CD4-positive, alpha-beta T cell (primary cell): ENCODE measurements at regions not wholly inside any gene's neighbourhood (a gene's known extent, or its start where the extent isn't known, plus 50 kb on each side); places are given as distances from the start of the nearest gene placed in this dataset.

Source experiments
- ATAC-seq: fragments of 200-7000 bp; cut with Tn5 transposase; one replicate; pipeline ENCODE4 v1.10.0; 2022; ENCODE audit warnings: mild to moderate bottlenecking; ENCODE audit not compliant: poor library complexity
- CTCF ChIA-PET: fragments of 350-600 bp; sonication (Branson Sonifier 250); formaldehyde crosslinking; loops from one replicate; lab custom pipeline; 2021; ENCODE audit warnings: antibody characterized with exemption, inconsistent platforms; lab: Charles Lee
- POLR2A ChIA-PET: fragments of 350-600 bp; sonication (Branson Sonifier 250); formaldehyde crosslinking; loops from one replicate; lab custom pipeline; 2021; ENCODE audit warnings: antibody characterized with exemption, inconsistent platforms; lab: Charles Lee
- DNase-seq, 14 experiments: peaks; one replicate each; pipeline ENCODE4 v3.0.0-alpha.2; 2013 to 2020; ENCODE audit warnings: mixed read lengths in 2 of 14
- H3K27ac ChIP-seq, 2 donors: one replicate each; pipeline versions ENCODE4 v1.5.1 to v1.7.0; 2013; ENCODE audit warnings: low read length in 2 of 2, low read depth in 1 of 2, mild to moderate bottlenecking in 1 of 2
- H3K27me3 ChIP-seq, 2 experiments: 1 replicate in 1 of 2; 2 replicates in 1 of 2; pipeline versions ENCODE4 v1.6.1 to v1.7.0; 2013; ENCODE audit warnings: low read length in 2 of 2, control low read depth in 1 of 2, mild to moderate bottlenecking in 1 of 2, moderate library complexity in 1 of 2; ENCODE audit not compliant: insufficient read depth in 2 of 2, control insufficient read depth in 1 of 2
- H3K36me3 ChIP-seq: one replicate; pipeline ENCODE4 v1.6.1; 2013; ENCODE audit warnings: low read length, control low read depth; ENCODE audit not compliant: insufficient read depth
- H3K4me1 ChIP-seq: one replicate; pipeline ENCODE4 v1.6.1; 2013; ENCODE audit warnings: low read length, control low read depth; ENCODE audit not compliant: insufficient read depth
- H3K4me3 ChIP-seq: one replicate; pipeline ENCODE4 v1.5.1; 2013; ENCODE audit warnings: mild to moderate bottlenecking, low read length, moderate library complexity
- H3K9me3 ChIP-seq, 2 experiments: 1 replicate in 1 of 2; 2 replicates in 1 of 2; pipeline versions ENCODE4 v1.6.1 to v1.7.0; 2013; ENCODE audit warnings: low read length in 2 of 2, mild to moderate bottlenecking in 2 of 2, control low read depth in 1 of 2, moderate library complexity in 1 of 2; ENCODE audit not compliant: control insufficient read depth in 1 of 2, insufficient read depth in 1 of 2
- H3K27ac Mint-ChIP-seq: one replicate; pipeline ENCODE4 v1.8.0; 2020; ENCODE audit warnings: mixed read lengths
- H3K27me3 Mint-ChIP-seq: one replicate; pipeline ENCODE4 v1.8.0; 2021; ENCODE audit warnings: mixed read lengths
- H3K36me3 Mint-ChIP-seq: one replicate; pipeline ENCODE4 v1.8.0; 2021; ENCODE audit warnings: low read depth, mixed read lengths
- H3K4me1 Mint-ChIP-seq: one replicate; pipeline ENCODE4 v1.8.0; 2021; ENCODE audit warnings: low read depth, mixed read lengths
- H3K4me3 Mint-ChIP-seq: one replicate; pipeline ENCODE4 v1.8.0; 2020; ENCODE audit warnings: mild to moderate bottlenecking, mixed read lengths
- H3K9me3 Mint-ChIP-seq: one replicate; pipeline ENCODE4 v1.8.0; 2020; ENCODE audit warnings: mixed read lengths
- intact Hi-C, 2 experiments: fragments of 100-400 bp; cut with DNase I in 1 of 2; cut with micrococcal nuclease in 1 of 2; formaldehyde crosslinking; loops; one replicate each; pipeline versions ENCODE4 v1.15.1 to v1.9.0; 2023 to 2025; cut with DNase I, micrococcal nuclease
- TF ChIP-seq, protein P1 (sequence below): fragments of 200-600 bp; IDR thresholded peaks from one replicate; pipeline ENCODE4 v1.8.0; 2022; ENCODE audit warnings: antibody characterized with exemption, mild to moderate bottlenecking

DNA sequence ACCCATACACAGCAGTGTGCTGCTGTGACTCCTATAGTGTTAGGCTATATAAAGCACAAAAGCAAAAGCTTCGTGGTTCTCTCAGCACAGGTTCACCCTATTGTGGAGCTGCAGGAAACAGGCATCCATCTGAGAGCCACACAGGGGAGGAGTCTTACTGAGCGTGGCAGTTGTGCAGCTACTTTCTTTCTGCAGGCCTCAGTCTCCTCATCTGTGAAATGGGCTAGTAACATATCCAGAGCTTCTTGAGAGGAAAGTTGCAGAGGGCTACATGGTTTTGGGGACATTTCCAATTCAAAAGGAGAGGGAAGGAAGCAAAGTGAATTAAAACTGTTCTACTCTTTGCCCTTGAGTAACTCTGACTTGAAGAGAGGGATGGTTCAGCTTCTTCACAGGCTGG, 142.0 kb downstream of the FOXD2 start:
- H3K9me3 Mint-ChIP-seq, result no peaks in the 10 kb centered on the region
- Histone ChIP-seq H3K36me3 (no peaks in the 10 kb centered on the region), H3K4me3 (no peak overlapping the region), H3K9me3 (peaks cover 0 to 7% of the 10 kb centered on the region in 2 experiments), H3K4me1 (no peaks in the 10 kb centered on the region), H3K27me3 (peaks cover 9 to 13% of the 10 kb centered on the region in 2 experiments), H3K27ac (no peak overlapping the region)
- ChIA-PET CTCF (interaction anchor here (0.6 to 0.8 kb wide), 2 partner anchors 16 to 71 kb away, joined by 3 read pairs; no protein-coding TSS in a partner anchor), POLR2A (no interaction called here)
- H3K4me1 Mint-ChIP-seq, result no peaks in the 10 kb centered on the region
- DNase-seq (no peak), ATAC-seq (no peak)
- no peak overlapping the region for H3K27ac Mint-ChIP-seq
- TF ChIP-seq, protein P1, sequence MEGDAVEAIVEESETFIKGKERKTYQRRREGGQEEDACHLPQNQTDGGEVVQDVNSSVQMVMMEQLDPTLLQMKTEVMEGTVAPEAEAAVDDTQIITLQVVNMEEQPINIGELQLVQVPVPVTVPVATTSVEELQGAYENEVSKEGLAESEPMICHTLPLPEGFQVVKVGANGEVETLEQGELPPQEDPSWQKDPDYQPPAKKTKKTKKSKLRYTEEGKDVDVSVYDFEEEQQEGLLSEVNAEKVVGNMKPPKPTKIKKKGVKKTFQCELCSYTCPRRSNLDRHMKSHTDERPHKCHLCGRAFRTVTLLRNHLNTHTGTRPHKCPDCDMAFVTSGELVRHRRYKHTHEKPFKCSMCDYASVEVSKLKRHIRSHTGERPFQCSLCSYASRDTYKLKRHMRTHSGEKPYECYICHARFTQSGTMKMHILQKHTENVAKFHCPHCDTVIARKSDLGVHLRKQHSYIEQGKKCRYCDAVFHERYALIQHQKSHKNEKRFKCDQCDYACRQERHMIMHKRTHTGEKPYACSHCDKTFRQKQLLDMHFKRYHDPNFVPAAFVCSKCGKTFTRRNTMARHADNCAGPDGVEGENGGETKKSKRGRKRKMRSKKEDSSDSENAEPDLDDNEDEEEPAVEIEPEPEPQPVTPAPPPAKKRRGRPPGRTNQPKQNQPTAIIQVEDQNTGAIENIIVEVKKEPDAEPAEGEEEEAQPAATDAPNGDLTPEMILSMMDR, result no peak
- intact Hi-C loops, result no loop called here
- no peak overlapping the region for H3K4me3 Mint-ChIP-seq
- peaks cover 64% of the 10 kb centered on the region for H3K27me3 Mint-ChIP-seq
- no peaks in the 10 kb centered on the region for H3K36me3 Mint-ChIP-seq

DNA sequence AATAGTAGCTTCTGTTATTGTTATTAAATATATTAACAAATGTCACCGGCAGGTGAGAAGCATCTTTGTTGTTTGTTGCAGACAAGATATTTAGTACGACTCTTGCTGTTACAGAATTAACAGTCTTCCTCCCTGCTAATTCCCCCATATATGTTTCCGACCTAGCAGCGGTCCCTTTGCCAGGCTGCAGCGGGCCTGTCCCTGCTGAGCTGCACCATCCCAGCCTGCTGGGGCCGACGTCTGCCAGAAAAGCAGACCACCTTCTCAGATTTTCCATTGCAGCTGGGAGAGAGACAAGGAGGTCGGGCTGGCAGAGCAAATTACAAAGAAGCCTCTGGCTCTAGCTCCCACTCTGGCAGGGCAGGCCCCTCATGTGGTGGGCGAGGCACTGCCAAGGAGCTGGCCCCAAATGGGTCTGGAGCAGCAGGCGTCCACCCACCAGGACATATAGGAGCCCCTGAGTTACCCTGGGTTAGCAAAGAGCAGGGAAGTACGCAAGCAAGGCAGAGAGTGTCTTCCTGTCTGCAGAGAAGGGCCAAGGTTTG, 142.7 kb downstream of the FOXD2 start:
- ChIA-PET POLR2A (no interaction called here), CTCF (interaction anchor here (0.6 to 0.8 kb wide), 2 partner anchors 16 to 72 kb away, joined by 3 read pairs; no protein-coding TSS in a partner anchor)
- no peak overlapping the region for H3K4me3 Mint-ChIP-seq
- TF ChIP-seq, protein P1, result no peak
- no peak for ATAC-seq
- H3K4me1 Mint-ChIP-seq, result no peaks in the 10 kb centered on the region
- H3K9me3 ChIP-seq, result peaks cover 0 to 6% of the 10 kb centered on the region in 2 experiments
- H3K27ac ChIP-seq, result no peak overlapping the region
- no peaks in the 10 kb centered on the region for H3K36me3 ChIP-seq
- H3K36me3 Mint-ChIP-seq, result no peaks in the 10 kb centered on the region
- H3K4me1 ChIP-seq, result no peaks in the 10 kb centered on the region
- intact Hi-C loops, result no loop called here
- no peak overlapping the region for H3K4me3 ChIP-seq
- H3K27me3 ChIP-seq, result peaks cover 11 to 16% of the 10 kb centered on the region in 2 experiments
- peaks cover 66% of the 10 kb centered on the region for H3K27me3 Mint-ChIP-seq
- DNase-seq, result no peak
- H3K9me3 Mint-ChIP-seq, result no peaks in the 10 kb centered on the region
- H3K27ac Mint-ChIP-seq, result no peak overlapping the region

DNA sequence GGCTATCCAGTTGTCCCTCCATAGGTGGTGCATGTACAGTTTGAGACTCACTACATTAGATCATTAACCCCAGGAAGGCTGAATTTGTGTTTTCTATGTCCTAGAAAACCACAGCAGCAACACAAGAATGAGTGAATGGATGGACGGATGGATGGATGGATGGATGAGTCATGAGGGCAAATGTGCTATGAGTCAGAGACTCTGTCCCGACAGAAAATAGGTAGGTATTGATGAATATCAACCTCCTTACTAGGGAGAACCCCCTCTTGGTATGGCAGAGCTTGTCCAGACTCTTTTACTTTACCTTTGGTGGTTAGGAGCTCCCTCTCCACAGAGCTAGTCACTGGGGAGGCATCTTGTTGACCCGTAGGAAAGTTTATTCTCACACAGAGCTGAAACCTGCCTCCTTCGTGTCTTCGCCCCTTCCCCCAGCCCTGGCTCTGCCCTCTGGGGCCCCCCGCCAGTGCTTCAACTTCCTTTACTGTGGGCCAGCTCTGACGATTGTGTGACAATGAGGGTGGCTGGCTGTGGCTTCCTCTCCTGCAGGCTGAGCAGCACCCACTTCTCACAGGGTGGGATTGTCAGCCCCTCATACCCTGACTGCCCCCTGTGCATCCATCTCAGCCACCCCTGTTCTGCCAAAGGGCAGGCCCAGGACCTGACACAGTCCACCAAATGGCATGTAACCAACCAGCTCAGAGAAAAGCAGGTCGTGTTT, 145.2 kb downstream of the FOXD2 start:
- H3K4me1 Mint-ChIP-seq, result no peaks in the 10 kb centered on the region
- no peaks in the 10 kb centered on the region for H3K36me3 Mint-ChIP-seq
- H3K4me3 Mint-ChIP-seq, result no peak overlapping the region

More for the DNA sequence above, 145.2 kb downstream of the FOXD2 start:
- ChIA-PET CTCF (no interaction called here), POLR2A (no interaction called here)
- no peak for ATAC-seq
- Histone ChIP-seq H3K27ac (no peak overlapping the region), H3K9me3 (peaks cover 0 to 3% of the 10 kb centered on the region in 2 experiments), H3K27me3 (peaks cover 13% of the 10 kb centered on the region in 2 experiments), H3K36me3 (no peaks in the 10 kb centered on the region), H3K4me3 (no peak overlapping the region), H3K4me1 (no peaks in the 10 kb centered on the region)
- Mint-ChIP-seq H3K9me3 (no peaks in the 10 kb centered on the region), H3K27me3 (peaks cover 54% of the 10 kb centered on the region), H3K27ac (no peak overlapping the region)
- TF ChIP-seq, protein P1, result no peak
- DNase-seq, result peak in 1 of 14 experiments; percentile 11
- intact Hi-C loops, result no loop called here
